HEK293 (cell line): ENCODE measurements at regions not wholly inside any gene's neighbourhood (a gene's known extent, or its start where the extent isn't known, plus 50 kb on each side); places are given as distances from the start of the nearest gene placed in this dataset.
A peak's percentile ranks its signal among the peaks of the same experiment; 100 is the strongest.

Experiments used
- CTCF ChIA-PET: fragments of 350-600 bp; formaldehyde crosslinking; extraction: SDS; loops from one replicate; lab custom pipeline; 2021; ENCODE audit warnings: antibody characterized with exemption; lab: Yijun Ruan, JAX
- POLR2A ChIA-PET: fragments of 300-600 bp; formaldehyde crosslinking; extraction: SDS; loops from one replicate; lab custom pipeline; 2020; ENCODE audit warnings: antibody characterized with exemption, inconsistent platforms; lab: Yijun Ruan, JAX
- H3K27ac ChIP-seq: fragments of 200-500 bp; sonication (Bioruptor generic); 2 replicates; pipeline ENCODE4 v1.5.1; 2014; ENCODE audit warnings: low read depth, low read length, control low read depth, inconsistent platforms; ENCODE audit errors: extremely low read depth
- H3K36me3 ChIP-seq, 2 experiments: fragments of 200-500 bp in 1 of 2; sonication (Bioruptor generic) in 1 of 2; 1 replicate in 1 of 2; 2 replicates in 1 of 2; pipeline ENCODE4 v1.5.1; 2014 to 2017; ENCODE audit warnings: inconsistent platforms in 2 of 2, low read length in 2 of 2; ENCODE audit not compliant: control insufficient read depth in 2 of 2, insufficient read depth in 1 of 2
- H3K4me1 ChIP-seq: fragments of 200-500 bp; sonication (Bioruptor generic); 2 replicates; pipeline ENCODE4 v1.5.1; 2014; ENCODE audit warnings: mild to moderate bottlenecking, low read length, inconsistent platforms; ENCODE audit not compliant: control insufficient read depth, insufficient read depth
- H3K4me3 ChIP-seq: 2 replicates; pipeline ENCODE4 v1.5.1; 2011; ENCODE audit warnings: low read depth, mild to moderate bottlenecking, control low read depth, low read length, moderate library complexity
- H3K9me3 ChIP-seq: fragments of 200-500 bp; sonication (Bioruptor generic); 2 replicates; pipeline ENCODE4 v1.5.1; 2014; ENCODE audit warnings: low read depth, low read length, inconsistent platforms; ENCODE audit not compliant: control insufficient read depth, insufficient read depth
- BCL11B ChIP-seq: fragments of 450-650 bp; formaldehyde crosslinking; IDR thresholded peaks from 2 replicates; pipeline ENCODE4 v1.5.1; 2016; ENCODE audit warnings: low read depth, missing biosample characterization, missing genetic modification characterization
- GLI4 ChIP-seq: fragments of 450-650 bp; formaldehyde crosslinking; IDR thresholded peaks from 2 replicates; pipeline ENCODE4 v1.5.1; 2016; ENCODE audit warnings: missing biosample characterization, missing genetic modification characterization
- KLF1 ChIP-seq: fragments of 450-650 bp; formaldehyde crosslinking; IDR thresholded peaks from 2 replicates; pipeline ENCODE4 v1.5.1; 2016; ENCODE audit warnings: missing biosample characterization, missing genetic modification characterization
- OSR2 ChIP-seq: fragments of 450-650 bp; formaldehyde crosslinking; IDR thresholded peaks from 2 replicates; pipeline ENCODE4 v1.5.1; 2016; ENCODE audit warnings: missing biosample characterization, missing genetic modification characterization
- PBX3 ChIP-seq: sonication (generic); formaldehyde crosslinking; IDR thresholded peaks from 2 replicates; pipeline ENCODE4 v1.8.1; 2022; ENCODE audit warnings: mild to moderate bottlenecking, moderate library complexity, missing genetic modification reagents
- PRDM4 ChIP-seq: fragments of 450-650 bp; formaldehyde crosslinking; IDR thresholded peaks from 2 replicates; pipeline ENCODE4 v1.5.1; 2017; ENCODE audit warnings: missing biosample characterization, missing genetic modification characterization
- WT1 ChIP-seq: fragments of 450-650 bp; formaldehyde crosslinking; IDR thresholded peaks from 2 replicates; pipeline ENCODE4 v1.5.1; 2016; ENCODE audit warnings: missing biosample characterization, missing genetic modification characterization
- ZBTB17 ChIP-seq: fragments of 450-650 bp; formaldehyde crosslinking; IDR thresholded peaks from 2 replicates; pipeline ENCODE4 v1.5.1; 2016; ENCODE audit warnings: missing biosample characterization, missing genetic modification characterization
- ZFHX2 ChIP-seq: fragments of 450-650 bp; formaldehyde crosslinking; conservative IDR thresholded peaks from 2 replicates; pipeline ENCODE4 v1.5.1; 2016; ENCODE audit warnings: missing biosample characterization, missing genetic modification characterization
- ZNF157 ChIP-seq: fragments of 450-650 bp; formaldehyde crosslinking; IDR thresholded peaks from 2 replicates; pipeline ENCODE4 v1.5.1; 2016; ENCODE audit warnings: missing biosample characterization, missing genetic modification characterization
- ZNF184 ChIP-seq: fragments of 450-650 bp; IDR thresholded peaks from 2 replicates; pipeline ENCODE4 v1.5.1; 2018; ENCODE audit warnings: missing biosample characterization, mild to moderate bottlenecking, missing genetic modification characterization
- ZNF24 ChIP-seq: fragments of 450-650 bp; formaldehyde crosslinking; IDR thresholded peaks from 2 replicates; pipeline ENCODE4 v1.5.1; 2016; ENCODE audit warnings: missing biosample characterization, missing genetic modification characterization
- ZNF266 ChIP-seq: fragments of 450-650 bp; formaldehyde crosslinking; IDR thresholded peaks from 2 replicates; pipeline ENCODE4 v1.5.1; 2016; ENCODE audit warnings: missing biosample characterization, missing genetic modification characterization, low read depth
- ZNF324 ChIP-seq: fragments of 450-650 bp; formaldehyde crosslinking; IDR thresholded peaks from 2 replicates; pipeline ENCODE4 v1.5.1; 2016; ENCODE audit warnings: missing biosample characterization, missing genetic modification characterization
- ZNF350 ChIP-seq: fragments of 450-650 bp; formaldehyde crosslinking; IDR thresholded peaks from 2 replicates; pipeline ENCODE4 v1.5.0; 2017; ENCODE audit warnings: missing biosample characterization, mild to moderate bottlenecking, missing genetic modification characterization
- ZNF423 ChIP-seq: fragments of 450-650 bp; formaldehyde crosslinking; IDR thresholded peaks from 2 replicates; pipeline ENCODE4 v1.5.1; 2016; ENCODE audit warnings: missing biosample characterization, missing genetic modification characterization
- ZNF433 ChIP-seq: fragments of 450-650 bp; formaldehyde crosslinking; IDR thresholded peaks from 2 replicates; pipeline ENCODE4 v1.5.1; 2016; ENCODE audit warnings: missing biosample characterization, missing genetic modification characterization, low read depth
- ZNF530 ChIP-seq: fragments of 450-650 bp; formaldehyde crosslinking; IDR thresholded peaks from 2 replicates; pipeline ENCODE4 v1.5.1; 2016; ENCODE audit warnings: low read depth, missing biosample characterization, missing genetic modification characterization
- ZNF626 ChIP-seq: fragments of 450-650 bp; sonication (Bioruptor Pico); formaldehyde crosslinking; IDR thresholded peaks from 2 replicates; pipeline ENCODE4 v1.5.1; 2018; ENCODE audit warnings: missing biosample characterization, missing genetic modification characterization, inconsistent platforms
- ZNF629 ChIP-seq: fragments of 450-650 bp; formaldehyde crosslinking; IDR thresholded peaks from 2 replicates; pipeline ENCODE4 v1.5.1; 2017; ENCODE audit warnings: missing biosample characterization, missing genetic modification characterization
- ZNF654 ChIP-seq: fragments of 450-650 bp; formaldehyde crosslinking; IDR thresholded peaks from 2 replicates; pipeline ENCODE4 v1.5.1; 2016; ENCODE audit warnings: low read depth, missing biosample characterization, missing genetic modification characterization
- ZNF660 ChIP-seq: fragments of 450-650 bp; IDR thresholded peaks from 2 replicates; pipeline ENCODE4 v1.5.1; 2018; ENCODE audit warnings: missing biosample characterization, mild to moderate bottlenecking, missing genetic modification characterization
- ZNF843 ChIP-seq: fragments of 450-650 bp; formaldehyde crosslinking; IDR thresholded peaks from 2 replicates; pipeline ENCODE4 v1.5.1; 2016; ENCODE audit warnings: missing biosample characterization, missing genetic modification characterization
- ZSCAN23 ChIP-seq: fragments of 450-650 bp; formaldehyde crosslinking; IDR thresholded peaks from 2 replicates; pipeline ENCODE4 v1.5.1; 2016; ENCODE audit warnings: missing biosample characterization, missing genetic modification characterization
- TF ChIP-seq, protein P1 (sequence below): fragments of 450-650 bp; formaldehyde crosslinking; IDR thresholded peaks from 2 replicates; pipeline ENCODE4 v1.5.1; 2017; ENCODE audit warnings: missing biosample characterization, missing genetic modification characterization
- TF ChIP-seq, protein P2 (sequence below): fragments of 450-650 bp; formaldehyde crosslinking; IDR thresholded peaks from 2 replicates; pipeline ENCODE4 v1.5.1; 2016; ENCODE audit warnings: missing biosample characterization, missing genetic modification characterization
- TF ChIP-seq, protein P3 (sequence below): fragments of 450-650 bp; formaldehyde crosslinking; IDR thresholded peaks from 2 replicates; pipeline ENCODE4 v1.5.1; 2016; ENCODE audit warnings: missing biosample characterization, missing genetic modification characterization
- TF ChIP-seq, protein P4 (sequence below): fragments of 450-650 bp; formaldehyde crosslinking; IDR thresholded peaks from 2 replicates; pipeline ENCODE4 v1.5.1; 2016; ENCODE audit warnings: missing biosample characterization, missing genetic modification characterization, low read depth

DNA sequence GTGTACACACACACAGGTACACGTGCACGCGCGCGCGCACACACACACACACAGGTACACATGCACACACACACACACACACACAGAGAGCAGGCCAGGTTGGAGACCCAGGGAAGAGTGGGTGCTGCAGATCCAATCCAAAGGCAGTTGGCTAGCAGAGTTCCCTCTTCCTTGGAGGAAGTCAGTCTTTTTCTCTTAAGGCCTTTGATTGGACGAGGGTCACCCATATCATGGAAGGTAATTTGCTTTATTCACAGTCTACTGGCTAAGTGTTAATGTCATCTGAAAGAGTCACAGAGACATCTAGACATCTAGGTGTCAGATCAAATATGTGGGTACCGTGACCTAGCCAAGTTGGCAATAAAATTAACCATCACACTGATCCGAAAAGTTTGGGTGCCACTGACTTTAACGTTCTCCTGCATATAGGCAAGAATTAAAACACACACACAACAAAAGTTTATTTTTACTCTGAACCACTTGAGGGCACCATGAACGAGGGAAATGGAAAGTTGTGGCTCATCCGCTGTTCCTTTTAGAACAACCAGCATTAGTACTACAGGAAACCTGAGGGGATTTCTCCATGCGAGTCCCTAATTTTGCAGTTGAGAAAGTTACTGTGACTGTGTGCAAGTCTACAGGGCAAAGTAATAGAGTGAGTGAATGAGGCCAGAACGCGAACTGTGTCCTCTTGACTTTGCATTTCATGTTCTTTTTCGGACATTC is 66.0 kb upstream of the STOX2 start (continued):
- no peak for TF ChIP-seq PRDM4 (tag by site-specific recombination)
- peak; percentile 44 for TF ChIP-seq ZNF654
- TF ChIP-seq, all 188 proteins: peak for 2

DNA sequence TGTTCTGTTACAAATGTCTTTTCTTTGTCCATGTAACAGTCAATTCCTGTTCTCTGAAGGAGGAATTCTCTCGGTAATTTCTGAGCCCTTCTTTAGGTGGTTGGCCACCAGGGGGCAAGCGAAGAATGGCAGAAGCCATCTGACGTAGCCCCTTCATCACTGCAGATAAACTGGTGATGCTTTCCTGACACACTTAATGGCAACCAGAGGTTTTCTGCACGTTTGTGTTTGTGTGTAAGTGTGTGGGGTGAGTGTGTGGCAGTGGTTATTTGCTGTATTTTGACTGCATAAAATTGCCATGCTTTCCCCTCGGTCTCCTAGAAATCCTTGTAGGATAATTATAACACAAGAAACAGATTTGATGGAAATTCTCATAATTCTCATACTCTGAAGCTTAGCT is 64.8 kb upstream of the STOX2 start:
- Histone ChIP-seq H3K4me3 (no peak overlapping the region), H3K27ac (no peak overlapping the region), H3K4me1 (no peaks in the 10 kb centered on the region), H3K9me3 (no peaks in the 10 kb centered on the region), H3K36me3 (no peaks in the 10 kb centered on the region)
- ChIA-PET CTCF (interaction anchor here (0.7 to 3.4 kb wide), 7 partner anchors 57 to 318 kb away, joined by 3 to 34 read pairs (median 4); partner anchors contain the start of gene STOX2), POLR2A (no interaction called here)
- TF ChIP-seq ZNF530 (tag by site-specific recombination), result no peak
- no peak for TF ChIP-seq ZNF423
- TF ChIP-seq ZNF324 (tag by site-specific recombination), result no peak
- TF ChIP-seq ZNF843, result no peak
- TF ChIP-seq ZNF350 (tag by site-specific recombination), result no peak
- TF ChIP-seq PBX3, result no peak
- TF ChIP-seq, protein P1, sequence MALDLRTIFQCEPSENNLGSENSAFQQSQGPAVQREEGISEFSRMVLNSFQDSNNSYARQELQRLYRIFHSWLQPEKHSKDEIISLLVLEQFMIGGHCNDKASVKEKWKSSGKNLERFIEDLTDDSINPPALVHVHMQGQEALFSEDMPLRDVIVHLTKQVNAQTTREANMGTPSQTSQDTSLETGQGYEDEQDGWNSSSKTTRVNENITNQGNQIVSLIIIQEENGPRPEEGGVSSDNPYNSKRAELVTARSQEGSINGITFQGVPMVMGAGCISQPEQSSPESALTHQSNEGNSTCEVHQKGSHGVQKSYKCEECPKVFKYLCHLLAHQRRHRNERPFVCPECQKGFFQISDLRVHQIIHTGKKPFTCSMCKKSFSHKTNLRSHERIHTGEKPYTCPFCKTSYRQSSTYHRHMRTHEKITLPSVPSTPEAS, result no peak
- no peak for TF ChIP-seq BCL11B (tag by site-specific recombination)
- TF ChIP-seq ZNF266 (tag by site-specific recombination), result no peak
- no peak for TF ChIP-seq OSR2 (tag by site-specific recombination)
- TF ChIP-seq ZNF184, result no peak
- TF ChIP-seq, protein P2, sequence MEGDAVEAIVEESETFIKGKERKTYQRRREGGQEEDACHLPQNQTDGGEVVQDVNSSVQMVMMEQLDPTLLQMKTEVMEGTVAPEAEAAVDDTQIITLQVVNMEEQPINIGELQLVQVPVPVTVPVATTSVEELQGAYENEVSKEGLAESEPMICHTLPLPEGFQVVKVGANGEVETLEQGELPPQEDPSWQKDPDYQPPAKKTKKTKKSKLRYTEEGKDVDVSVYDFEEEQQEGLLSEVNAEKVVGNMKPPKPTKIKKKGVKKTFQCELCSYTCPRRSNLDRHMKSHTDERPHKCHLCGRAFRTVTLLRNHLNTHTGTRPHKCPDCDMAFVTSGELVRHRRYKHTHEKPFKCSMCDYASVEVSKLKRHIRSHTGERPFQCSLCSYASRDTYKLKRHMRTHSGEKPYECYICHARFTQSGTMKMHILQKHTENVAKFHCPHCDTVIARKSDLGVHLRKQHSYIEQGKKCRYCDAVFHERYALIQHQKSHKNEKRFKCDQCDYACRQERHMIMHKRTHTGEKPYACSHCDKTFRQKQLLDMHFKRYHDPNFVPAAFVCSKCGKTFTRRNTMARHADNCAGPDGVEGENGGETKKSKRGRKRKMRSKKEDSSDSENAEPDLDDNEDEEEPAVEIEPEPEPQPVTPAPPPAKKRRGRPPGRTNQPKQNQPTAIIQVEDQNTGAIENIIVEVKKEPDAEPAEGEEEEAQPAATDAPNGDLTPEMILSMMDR (tag by site-specific recombination), result peak; percentile 58; the same call in 1 of the 2 replicates
- TF ChIP-seq ZNF629 (tag by site-specific recombination), result peak; percentile 44
- no peak for TF ChIP-seq ZNF157 (tag by site-specific recombination)
- TF ChIP-seq ZNF626 (tag by site-specific recombination), result no peak
- 0 out of 2 replicates have a peak, but pooled peaks have one; percentile 20 for TF ChIP-seq ZNF24 (tag by site-specific recombination)
- TF ChIP-seq ZNF433 (tag by site-specific recombination), result no peak
- no peak for TF ChIP-seq ZSCAN23 (tag by site-specific recombination)
- TF ChIP-seq KLF1 (tag by site-specific recombination), result no peak
- TF ChIP-seq ZFHX2 (tag by site-specific recombination), result no peak
- peak; percentile 66 for TF ChIP-seq ZBTB17
- TF ChIP-seq WT1 (tag by site-specific recombination), result no peak
- TF ChIP-seq, protein P3, sequence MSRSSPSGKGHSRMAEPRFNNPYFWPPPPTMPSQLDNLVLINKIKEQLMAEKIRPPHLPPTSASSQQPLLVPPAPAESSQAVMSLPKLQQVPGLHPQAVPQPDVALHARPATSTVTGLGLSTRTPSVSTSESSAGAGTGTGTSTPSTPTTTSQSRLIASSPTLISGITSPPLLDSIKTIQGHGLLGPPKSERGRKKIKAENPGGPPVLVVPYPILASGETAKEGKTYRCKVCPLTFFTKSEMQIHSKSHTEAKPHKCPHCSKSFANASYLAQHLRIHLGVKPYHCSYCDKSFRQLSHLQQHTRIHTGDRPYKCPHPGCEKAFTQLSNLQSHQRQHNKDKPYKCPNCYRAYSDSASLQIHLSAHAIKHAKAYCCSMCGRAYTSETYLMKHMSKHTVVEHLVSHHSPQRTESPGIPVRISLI (tag by site-specific recombination), result no peak
- peak; percentile 82 for TF ChIP-seq ZNF654
- TF ChIP-seq ZNF660 (tag by site-specific recombination), result no peak
- TF ChIP-seq GLI4, result no peak
- TF ChIP-seq, protein P4, sequence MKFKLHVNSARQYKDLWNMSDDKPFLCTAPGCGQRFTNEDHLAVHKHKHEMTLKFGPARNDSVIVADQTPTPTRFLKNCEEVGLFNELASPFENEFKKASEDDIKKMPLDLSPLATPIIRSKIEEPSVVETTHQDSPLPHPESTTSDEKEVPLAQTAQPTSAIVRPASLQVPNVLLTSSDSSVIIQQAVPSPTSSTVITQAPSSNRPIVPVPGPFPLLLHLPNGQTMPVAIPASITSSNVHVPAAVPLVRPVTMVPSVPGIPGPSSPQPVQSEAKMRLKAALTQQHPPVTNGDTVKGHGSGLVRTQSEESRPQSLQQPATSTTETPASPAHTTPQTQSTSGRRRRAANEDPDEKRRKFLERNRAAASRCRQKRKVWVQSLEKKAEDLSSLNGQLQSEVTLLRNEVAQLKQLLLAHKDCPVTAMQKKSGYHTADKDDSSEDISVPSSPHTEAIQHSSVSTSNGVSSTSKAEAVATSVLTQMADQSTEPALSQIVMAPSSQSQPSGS (tag by site-specific recombination), result no peak
